GM13977 (cell line): ENCODE measurements at regions not wholly inside any gene's neighbourhood (a gene's known extent, or its start where the extent isn't known, plus 50 kb on each side); places are given as distances from the start of the nearest gene placed in this dataset.

ENCODE experiments used
- DNase-seq: peaks from one replicate; pipeline ENCODE4 v3.0.0; 2012; ENCODE audit warnings: low spot score
- in situ Hi-C: fragments of 300-500 bp; cut with MboI; formaldehyde crosslinking; loops from one replicate; pipeline ENCODE4 v1.12.0; 2022; ENCODE audit warnings: low sequenced_read_pairs, low pct_unique_long_range_greater_than_20kb, mixed read lengths, inconsistent platforms; ENCODE audit not compliant: unreplicated experiment
- TF ChIP-seq, protein P1 (sequence below): IDR thresholded peaks from 2 replicates; pipeline ENCODE4 v1.5.1; 2012; ENCODE audit warnings: mild to moderate bottlenecking, control low read depth; ENCODE audit not compliant: insufficient read depth; ENCODE audit errors: extremely low read depth, missing control alignments

GRCh38 chr6:40196135-40196518 is 261.9 kb upstream of the MOCS1 start:
- in situ Hi-C loops = no loop called here
- TF ChIP-seq, protein P1, sequence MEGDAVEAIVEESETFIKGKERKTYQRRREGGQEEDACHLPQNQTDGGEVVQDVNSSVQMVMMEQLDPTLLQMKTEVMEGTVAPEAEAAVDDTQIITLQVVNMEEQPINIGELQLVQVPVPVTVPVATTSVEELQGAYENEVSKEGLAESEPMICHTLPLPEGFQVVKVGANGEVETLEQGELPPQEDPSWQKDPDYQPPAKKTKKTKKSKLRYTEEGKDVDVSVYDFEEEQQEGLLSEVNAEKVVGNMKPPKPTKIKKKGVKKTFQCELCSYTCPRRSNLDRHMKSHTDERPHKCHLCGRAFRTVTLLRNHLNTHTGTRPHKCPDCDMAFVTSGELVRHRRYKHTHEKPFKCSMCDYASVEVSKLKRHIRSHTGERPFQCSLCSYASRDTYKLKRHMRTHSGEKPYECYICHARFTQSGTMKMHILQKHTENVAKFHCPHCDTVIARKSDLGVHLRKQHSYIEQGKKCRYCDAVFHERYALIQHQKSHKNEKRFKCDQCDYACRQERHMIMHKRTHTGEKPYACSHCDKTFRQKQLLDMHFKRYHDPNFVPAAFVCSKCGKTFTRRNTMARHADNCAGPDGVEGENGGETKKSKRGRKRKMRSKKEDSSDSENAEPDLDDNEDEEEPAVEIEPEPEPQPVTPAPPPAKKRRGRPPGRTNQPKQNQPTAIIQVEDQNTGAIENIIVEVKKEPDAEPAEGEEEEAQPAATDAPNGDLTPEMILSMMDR = no peak
- no peak for DNase-seq

DNA sequence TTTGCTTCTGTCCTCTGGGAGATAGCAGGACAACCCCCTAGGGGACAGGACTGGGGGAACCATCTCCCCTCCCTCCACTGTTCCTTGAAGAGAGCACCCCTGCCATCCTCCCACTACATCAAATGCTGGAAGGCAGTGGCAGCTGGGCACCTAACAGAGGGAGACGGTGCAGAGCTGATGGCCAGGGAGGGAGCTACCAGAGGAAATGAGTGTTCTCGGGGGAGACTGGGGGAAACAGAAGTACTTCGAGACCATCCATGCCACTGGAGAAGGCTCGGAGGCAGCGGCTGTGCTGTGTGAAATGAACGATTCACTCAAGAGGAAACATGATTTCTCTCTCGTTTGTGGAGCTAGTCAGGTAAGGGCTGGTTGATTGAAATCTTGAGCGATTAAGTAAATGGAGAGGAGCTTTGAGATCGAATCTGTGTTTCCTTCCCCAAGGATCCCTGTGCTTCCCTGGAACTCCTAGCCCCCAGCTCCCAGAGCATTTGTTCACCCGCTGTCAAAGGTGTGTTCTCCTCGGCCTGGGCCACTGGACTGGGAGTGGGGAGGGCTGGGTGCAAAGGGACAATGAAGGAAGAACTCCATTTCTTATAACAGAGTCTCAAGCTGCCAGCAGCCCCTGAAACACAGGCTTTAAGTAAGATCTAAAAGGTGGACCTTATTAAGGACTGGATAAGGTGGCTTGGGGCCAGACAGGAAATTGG is 261.3 kb upstream of the MOCS1 start:
- no peak for DNase-seq
- in situ Hi-C loops = no loop called here
- TF ChIP-seq, protein P1 = no peak

DNA sequence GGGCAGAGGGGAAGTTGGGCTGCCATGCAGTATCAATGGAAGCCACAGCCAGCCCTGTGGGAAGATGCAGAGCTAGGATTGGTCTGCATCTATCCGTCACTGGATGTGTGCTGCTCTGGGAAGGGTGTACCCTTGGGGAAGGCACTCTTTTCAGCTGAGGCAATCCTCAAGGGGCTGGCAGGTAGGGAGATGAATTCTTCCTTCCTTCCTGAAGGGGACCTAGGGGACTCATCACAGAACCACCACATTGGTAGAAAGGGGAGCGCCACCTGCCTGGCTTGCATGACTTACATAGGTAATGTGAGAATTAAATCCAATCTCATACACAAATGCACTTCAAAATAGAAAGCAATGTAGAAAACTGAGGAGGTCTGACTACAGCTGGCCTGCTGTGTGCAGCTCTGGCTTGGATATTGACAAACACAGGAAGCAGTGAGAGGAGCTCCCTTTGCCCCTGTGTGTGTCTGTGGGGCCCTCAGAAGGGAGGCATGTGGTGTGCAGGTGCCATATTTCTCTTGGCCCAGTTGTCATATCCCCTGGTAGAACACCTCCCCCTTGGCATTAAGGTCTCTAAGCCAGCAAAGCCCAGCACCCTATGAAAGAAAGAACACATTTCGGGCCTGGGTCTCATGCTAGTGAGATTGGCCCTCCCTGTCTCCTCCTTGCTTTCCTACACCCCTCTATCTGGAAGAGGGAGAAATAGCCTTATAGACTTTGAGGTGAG is 260.3 kb upstream of the MOCS1 start:
- in situ Hi-C loops = no loop called here
- TF ChIP-seq, protein P1 = no peak
- no peak for DNase-seq

GRCh38 chr6:40192516-40192915 is 258.3 kb upstream of the MOCS1 start:
- in situ Hi-C loops = no loop called here
- no peak for DNase-seq
- TF ChIP-seq, protein P1 = no peak

DNA sequence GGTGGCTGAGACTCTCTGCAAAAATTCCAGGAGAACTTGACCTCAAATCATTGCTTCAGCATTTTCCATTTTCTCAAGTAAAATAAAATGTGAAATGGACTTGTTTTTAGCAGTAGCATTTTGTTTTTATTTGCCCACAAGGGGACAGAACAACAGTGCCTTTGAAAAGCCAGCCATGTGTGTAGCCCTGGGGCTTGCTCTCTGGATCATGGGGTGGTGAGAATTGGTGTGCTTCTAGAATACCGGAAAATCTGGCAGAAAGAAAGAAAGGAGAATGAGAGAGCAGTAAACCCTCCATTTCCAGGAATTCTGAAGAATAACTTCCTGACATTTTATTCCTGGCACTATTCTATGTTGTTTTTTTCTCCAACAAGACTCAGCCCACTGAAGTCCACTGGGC is 254.7 kb upstream of the MOCS1 start:
- DNase-seq = no peak
- in situ Hi-C loops = no loop called here
- TF ChIP-seq, protein P1 = no peak

DNA sequence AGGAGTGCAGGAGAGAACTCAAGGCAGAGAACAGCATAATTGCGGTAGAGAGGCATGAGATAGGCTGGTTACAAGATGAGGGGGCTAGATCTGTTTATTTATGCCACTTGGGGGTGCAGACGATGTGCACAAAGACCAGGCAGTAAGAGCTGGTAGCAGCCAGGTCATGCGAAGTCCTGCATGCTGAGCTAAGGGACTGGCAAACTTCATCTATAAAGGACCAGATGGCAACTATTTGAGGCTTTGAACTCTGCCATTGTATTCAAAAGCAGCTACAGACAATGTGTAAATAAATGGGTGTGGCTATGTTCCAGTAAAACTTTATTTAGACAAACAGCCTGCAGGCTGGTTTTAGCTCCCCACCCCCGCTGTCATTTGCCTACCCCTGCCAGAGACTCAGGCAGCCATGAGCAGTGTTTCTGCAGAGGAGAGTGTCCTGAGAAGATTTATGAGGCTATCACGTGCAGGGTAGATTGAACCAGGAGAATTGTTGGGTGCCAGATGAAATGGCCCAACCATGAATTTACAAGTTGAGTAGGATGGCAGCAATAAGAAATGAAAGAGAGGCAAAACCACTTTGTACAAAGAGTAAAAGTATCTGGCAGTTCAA is 253.4 kb upstream of the MOCS1 start:
- in situ Hi-C loops = no loop called here
- TF ChIP-seq, protein P1 = no peak
- DNase-seq = no peak
